Caco-2 (cell line): ENCODE measurements at regions not wholly inside any gene's neighbourhood (a gene's known extent, or its start where the extent isn't known, plus 50 kb on each side); places are given as distances from the start of the nearest gene placed in this dataset.

Experiments used
- BruUV-seq: library from RNA; stranded (reverse); fragments of 400-500 nt; replicated peaks from 2 replicates; lab custom pipeline; 2021; lab: Mats Ljungman, UMichigan
- CTCF ChIA-PET: fragments of 300-600 bp; sonication (Branson Sonifier 250); formaldehyde crosslinking; loops from one replicate; lab custom pipeline; 2022; ENCODE audit warnings: antibody characterized with exemption; lab: Charles Lee
- POLR2A ChIA-PET: fragments of 300-600 bp; sonication (Branson Sonifier 250); formaldehyde crosslinking; loops from one replicate; lab custom pipeline; 2022; ENCODE audit warnings: antibody characterized with exemption; lab: Charles Lee
- DNase-seq, 2 experiments: peaks; one replicate each; pipeline versions ENCODE4 v3.0.0 to v3.0.0-alpha.2; 2020 to 2022
- H3K27me3 ChIP-seq: replicated peaks from 2 replicates; pipeline ENCODE4 v1.6.0; 2011; ENCODE audit warnings: low read length; ENCODE audit not compliant: control insufficient read depth, insufficient read depth
- H3K36me3 ChIP-seq: 2 replicates; pipeline ENCODE4 v1.5.1; 2011; ENCODE audit warnings: low read length; ENCODE audit not compliant: control insufficient read depth, insufficient read depth
- H3K4me1 ChIP-seq: fragments of 250-450 bp; sonication (Bioruptor Pico); 2 replicates; pipeline ENCODE4 v1.5.1; 2020; ENCODE audit warnings: mild to moderate bottlenecking
- H3K4me3 ChIP-seq: 2 replicates; pipeline ENCODE4 v1.5.1; 2011; ENCODE audit warnings: low read depth, mild to moderate bottlenecking, control low read depth, low read length
- H3K9me3 ChIP-seq: fragments of 250-450 bp; sonication (Bioruptor Pico); 2 replicates; pipeline ENCODE4 v1.5.1; 2020; ENCODE audit warnings: mild to moderate bottlenecking, moderate library complexity
- H3K27ac Mint-ChIP-seq: one replicate; pipeline ENCODE4 v1.8.0; 2022; ENCODE audit warnings: mixed read lengths; ENCODE audit not compliant: unreplicated experiment
- H3K27me3 Mint-ChIP-seq: one replicate; pipeline ENCODE4 v1.8.0; 2022; ENCODE audit warnings: mixed read lengths; ENCODE audit not compliant: insufficient read depth, unreplicated experiment
- H3K36me3 Mint-ChIP-seq: one replicate; pipeline ENCODE4 v1.8.0; 2022; ENCODE audit warnings: mild to moderate bottlenecking, mixed read lengths; ENCODE audit not compliant: insufficient read depth, unreplicated experiment
- H3K4me1 Mint-ChIP-seq: one replicate; pipeline ENCODE4 v1.8.0; 2022; ENCODE audit warnings: low read depth, mixed read lengths; ENCODE audit not compliant: unreplicated experiment
- H3K4me3 Mint-ChIP-seq: one replicate; pipeline ENCODE4 v1.8.0; 2022; ENCODE audit warnings: mild to moderate bottlenecking, moderate library complexity, mixed read lengths; ENCODE audit not compliant: unreplicated experiment
- H3K9me3 Mint-ChIP-seq: one replicate; pipeline ENCODE4 v1.8.0; 2022; ENCODE audit warnings: mixed read lengths; ENCODE audit not compliant: unreplicated experiment
- intact Hi-C: fragments of 100-400 bp; cut with micrococcal nuclease; formaldehyde crosslinking; loops from one replicate; pipeline ENCODE4 v1.10.0; 2022; ENCODE audit not compliant: unreplicated experiment
- TF ChIP-seq, protein P1 (sequence below), 2 experiments: fragments of 200-600 bp in 1 of 2; IDR thresholded peaks; 1 replicate in 1 of 2; 2 replicates in 1 of 2; pipeline versions ENCODE4 v1.5.1 to v1.8.0; 2011 to 2022; ENCODE audit warnings: antibody characterized with exemption in 1 of 2, control low read depth in 1 of 2, inconsistent platforms in 1 of 2, low read depth in 1 of 2, low read length in 1 of 2, mild to moderate bottlenecking in 1 of 2, moderate library complexity in 1 of 2; ENCODE audit not compliant: insufficient read depth in 1 of 2, severe bottlenecking in 1 of 2, unreplicated experiment in 1 of 2

- Mint-ChIP-seq H3K4me1 (no peaks in the 10 kb centered on the region), H3K36me3 (no peaks in the 10 kb centered on the region), H3K27ac (no peak overlapping the region), H3K9me3 (no peaks in the 10 kb centered on the region), H3K4me3 (no peak overlapping the region), H3K27me3 (no peaks in the 10 kb centered on the region)
- POLR2A ChIA-PET: no interaction called here
- Histone ChIP-seq H3K36me3 (no peaks in the 10 kb centered on the region), H3K4me1 (no peaks in the 10 kb centered on the region), H3K27me3 (no peaks in the 10 kb centered on the region), H3K9me3 (no peaks in the 10 kb centered on the region), H3K4me3 (no peak overlapping the region)
- no peak for DNase-seq
- no TSS peak for BruUV-seq
- intact Hi-C loops: no loop called here
- CTCF ChIA-PET: no interaction called here
- TF ChIP-seq, protein P1, sequence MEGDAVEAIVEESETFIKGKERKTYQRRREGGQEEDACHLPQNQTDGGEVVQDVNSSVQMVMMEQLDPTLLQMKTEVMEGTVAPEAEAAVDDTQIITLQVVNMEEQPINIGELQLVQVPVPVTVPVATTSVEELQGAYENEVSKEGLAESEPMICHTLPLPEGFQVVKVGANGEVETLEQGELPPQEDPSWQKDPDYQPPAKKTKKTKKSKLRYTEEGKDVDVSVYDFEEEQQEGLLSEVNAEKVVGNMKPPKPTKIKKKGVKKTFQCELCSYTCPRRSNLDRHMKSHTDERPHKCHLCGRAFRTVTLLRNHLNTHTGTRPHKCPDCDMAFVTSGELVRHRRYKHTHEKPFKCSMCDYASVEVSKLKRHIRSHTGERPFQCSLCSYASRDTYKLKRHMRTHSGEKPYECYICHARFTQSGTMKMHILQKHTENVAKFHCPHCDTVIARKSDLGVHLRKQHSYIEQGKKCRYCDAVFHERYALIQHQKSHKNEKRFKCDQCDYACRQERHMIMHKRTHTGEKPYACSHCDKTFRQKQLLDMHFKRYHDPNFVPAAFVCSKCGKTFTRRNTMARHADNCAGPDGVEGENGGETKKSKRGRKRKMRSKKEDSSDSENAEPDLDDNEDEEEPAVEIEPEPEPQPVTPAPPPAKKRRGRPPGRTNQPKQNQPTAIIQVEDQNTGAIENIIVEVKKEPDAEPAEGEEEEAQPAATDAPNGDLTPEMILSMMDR (IDR thresholded peaks at IDR 0.05; ENCODE audit: insufficient read depth in 1 of 2, low read depth in 1 of 2, low read length in 1 of 2, severe bottlenecking in 1 of 2, unreplicated experiment in 1 of 2): no peak
Measured at GRCh38 chr18:73987247-73987980, 160.2 kb downstream of the FBXO15 start.

GRCh38 chr18:73986711-73987110 is 160.9 kb downstream of the FBXO15 start:
- Histone ChIP-seq H3K4me1 (no peaks in the 10 kb centered on the region), H3K4me3 (no peak overlapping the region), H3K27me3 (no peaks in the 10 kb centered on the region), H3K9me3 (no peaks in the 10 kb centered on the region), H3K36me3 (no peaks in the 10 kb centered on the region)
- intact Hi-C loops: no loop called here
- no peak for DNase-seq
- no peaks in the 10 kb centered on the region for H3K4me1 Mint-ChIP-seq
- no peaks in the 10 kb centered on the region for H3K9me3 Mint-ChIP-seq
- TF ChIP-seq, protein P1 (IDR thresholded peaks at IDR 0.05; ENCODE audit: insufficient read depth in 1 of 2, low read depth in 1 of 2, low read length in 1 of 2, severe bottlenecking in 1 of 2, unreplicated experiment in 1 of 2): no peak
- no TSS peak for BruUV-seq
- H3K27me3 Mint-ChIP-seq: no peaks in the 10 kb centered on the region
- H3K4me3 Mint-ChIP-seq: no peak overlapping the region
- H3K36me3 Mint-ChIP-seq: no peaks in the 10 kb centered on the region
- POLR2A ChIA-PET: no interaction called here
- H3K27ac Mint-ChIP-seq: no peak overlapping the region
- CTCF ChIA-PET: no interaction called here

DNA sequence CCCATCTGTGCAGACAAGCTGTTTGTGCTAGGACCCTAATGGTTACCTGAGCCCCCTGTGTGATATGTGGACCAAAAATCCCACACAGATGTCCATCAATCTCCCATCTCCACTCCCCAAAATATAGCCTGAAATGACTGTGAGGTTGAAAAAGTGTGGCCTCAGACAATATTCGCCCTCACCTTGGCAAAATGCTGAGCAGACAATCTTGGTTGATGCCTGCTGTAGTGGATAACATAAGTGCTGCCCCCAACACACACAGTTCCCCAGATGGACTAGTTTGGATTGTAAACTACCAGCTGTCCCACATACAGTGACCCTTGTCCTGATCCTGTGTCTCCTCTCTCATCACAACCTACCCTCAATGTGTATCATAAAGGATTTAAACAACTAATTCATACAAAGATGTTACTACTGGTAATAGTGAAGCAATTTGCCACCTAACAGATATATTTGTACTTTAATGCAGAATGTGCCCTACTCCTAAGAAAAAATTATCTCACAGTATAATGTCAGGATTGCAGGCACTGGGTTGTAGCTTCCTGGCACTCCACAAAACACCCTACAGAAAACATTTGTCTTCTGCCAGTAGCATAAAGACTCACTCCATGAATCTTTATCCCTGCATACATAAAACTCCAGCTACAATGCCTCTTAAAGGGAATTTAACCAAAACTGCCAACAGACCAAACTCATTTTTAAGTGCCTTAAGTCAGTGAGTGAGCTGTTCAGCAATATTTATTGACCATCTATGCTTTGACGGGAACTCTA is 161.6 kb downstream of the FBXO15 start:
- no peak overlapping the region for H3K4me3 Mint-ChIP-seq
- intact Hi-C loops: no loop called here
- H3K27me3 Mint-ChIP-seq: no peaks in the 10 kb centered on the region
- Histone ChIP-seq H3K4me1 (no peaks in the 10 kb centered on the region), H3K36me3 (no peaks in the 10 kb centered on the region), H3K9me3 (no peaks in the 10 kb centered on the region), H3K27me3 (no peaks in the 10 kb centered on the region), H3K4me3 (no peak overlapping the region)
- DNase-seq: no peak
- ChIA-PET POLR2A (no interaction called here), CTCF (no interaction called here)
- no TSS peak for BruUV-seq
- no peak overlapping the region for H3K27ac Mint-ChIP-seq
- H3K36me3 Mint-ChIP-seq: no peaks in the 10 kb centered on the region
- no peaks in the 10 kb centered on the region for H3K4me1 Mint-ChIP-seq
- TF ChIP-seq, protein P1 (IDR thresholded peaks at IDR 0.05; ENCODE audit: insufficient read depth in 1 of 2, low read depth in 1 of 2, low read length in 1 of 2, severe bottlenecking in 1 of 2, unreplicated experiment in 1 of 2): no peak
- no peaks in the 10 kb centered on the region for H3K9me3 Mint-ChIP-seq
